Kidney epithelial cell (primary cell): ENCODE measurements at regions not wholly inside any gene's neighbourhood (a gene's known extent, or its start where the extent isn't known, plus 50 kb on each side); places are given as distances from the start of the nearest gene placed in this dataset.

ENCODE experiments used
- DNase-seq: peaks from one replicate; pipeline ENCODE4 v3.0.0-alpha.2; 2010; ENCODE audit warnings: low read depth
- H3K27me3 ChIP-seq: 2 replicates; pipeline ENCODE4 v1.6.0; 2011; ENCODE audit warnings: low read length; ENCODE audit not compliant: control insufficient read depth, insufficient read depth
- H3K36me3 ChIP-seq: 2 replicates; pipeline ENCODE4 v1.5.1; 2011; ENCODE audit warnings: low read length; ENCODE audit not compliant: control insufficient read depth, insufficient read depth
- H3K4me3 ChIP-seq: 2 replicates; pipeline ENCODE4 v1.5.1; 2011; ENCODE audit warnings: low read depth, mild to moderate bottlenecking, control low read depth, low read length
- TF ChIP-seq, protein P1 (sequence below): IDR thresholded peaks from 2 replicates; pipeline ENCODE4 v1.5.1; 2011; ENCODE audit warnings: mild to moderate bottlenecking, moderate library complexity, low read length, control low read depth, inconsistent platforms; ENCODE audit not compliant: insufficient read depth, poor library complexity, severe bottlenecking

DNA sequence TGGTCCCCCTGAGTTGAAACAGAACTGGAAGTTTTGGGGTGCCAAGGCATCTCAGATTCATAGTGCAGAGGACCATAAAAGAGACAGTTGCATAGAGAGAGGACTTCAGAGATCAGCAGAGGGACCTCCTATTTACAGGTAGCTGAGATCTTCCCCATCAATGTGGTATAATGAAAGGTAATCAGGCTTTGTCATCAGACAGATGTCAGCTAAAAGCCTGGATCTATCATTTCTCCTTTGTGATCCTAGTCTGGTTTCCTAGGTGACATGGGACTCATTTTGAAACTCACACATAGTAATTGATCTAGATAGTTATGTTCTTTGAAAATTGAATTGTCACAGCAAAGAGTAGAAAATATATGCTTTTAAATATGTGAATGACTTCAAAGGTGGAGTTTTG, 443.5 kb upstream of the MAP2 start:
- no peaks in the 10 kb centered on the region for H3K27me3 ChIP-seq
- no peaks in the 10 kb centered on the region for H3K36me3 ChIP-seq
- H3K4me3 ChIP-seq = no peak overlapping the region
- TF ChIP-seq, protein P1, sequence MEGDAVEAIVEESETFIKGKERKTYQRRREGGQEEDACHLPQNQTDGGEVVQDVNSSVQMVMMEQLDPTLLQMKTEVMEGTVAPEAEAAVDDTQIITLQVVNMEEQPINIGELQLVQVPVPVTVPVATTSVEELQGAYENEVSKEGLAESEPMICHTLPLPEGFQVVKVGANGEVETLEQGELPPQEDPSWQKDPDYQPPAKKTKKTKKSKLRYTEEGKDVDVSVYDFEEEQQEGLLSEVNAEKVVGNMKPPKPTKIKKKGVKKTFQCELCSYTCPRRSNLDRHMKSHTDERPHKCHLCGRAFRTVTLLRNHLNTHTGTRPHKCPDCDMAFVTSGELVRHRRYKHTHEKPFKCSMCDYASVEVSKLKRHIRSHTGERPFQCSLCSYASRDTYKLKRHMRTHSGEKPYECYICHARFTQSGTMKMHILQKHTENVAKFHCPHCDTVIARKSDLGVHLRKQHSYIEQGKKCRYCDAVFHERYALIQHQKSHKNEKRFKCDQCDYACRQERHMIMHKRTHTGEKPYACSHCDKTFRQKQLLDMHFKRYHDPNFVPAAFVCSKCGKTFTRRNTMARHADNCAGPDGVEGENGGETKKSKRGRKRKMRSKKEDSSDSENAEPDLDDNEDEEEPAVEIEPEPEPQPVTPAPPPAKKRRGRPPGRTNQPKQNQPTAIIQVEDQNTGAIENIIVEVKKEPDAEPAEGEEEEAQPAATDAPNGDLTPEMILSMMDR = no peak
- DNase-seq = no peak

DNA sequence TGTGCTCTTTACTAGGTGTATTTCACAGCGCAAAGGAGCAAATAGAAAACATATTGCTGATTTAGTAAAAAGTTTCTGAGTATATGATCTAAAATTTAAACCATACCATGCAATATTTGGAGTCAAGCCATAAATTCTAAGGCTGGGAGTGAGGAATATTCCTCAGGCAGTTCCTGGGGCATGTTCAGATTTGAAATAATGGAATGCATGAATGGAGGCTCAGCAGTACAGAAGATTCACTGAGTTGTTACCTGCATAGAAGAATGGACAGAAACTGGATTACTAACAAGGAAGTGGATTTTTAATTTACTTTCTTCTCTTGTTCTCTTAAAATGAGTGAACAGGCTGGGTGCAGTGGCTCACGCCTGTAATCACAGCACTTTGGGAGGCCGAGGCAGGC, 441.0 kb upstream of the MAP2 start:
- Histone ChIP-seq H3K36me3 (no peaks in the 10 kb centered on the region), H3K27me3 (no peaks in the 10 kb centered on the region), H3K4me3 (no peak overlapping the region)
- TF ChIP-seq, protein P1 = no peak
- no peak for DNase-seq

DNA sequence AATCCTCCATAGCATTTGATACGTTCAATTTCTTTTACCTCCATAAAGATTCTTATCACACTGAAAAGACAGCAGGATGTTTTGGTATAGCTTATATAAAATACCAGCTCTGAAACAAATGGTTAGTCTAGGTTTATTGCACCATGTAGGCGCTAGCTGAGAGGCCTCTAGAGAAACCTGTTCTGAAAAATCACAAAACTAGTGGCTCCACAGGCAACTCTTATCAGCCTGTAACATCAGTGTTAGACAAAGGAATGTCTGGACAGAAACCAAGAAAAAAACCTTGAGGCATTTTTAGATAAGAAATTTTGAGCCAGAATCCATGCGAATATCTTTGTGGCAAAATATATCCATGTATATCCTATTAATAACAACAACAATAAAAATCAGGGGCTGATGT, 440.4 kb upstream of the MAP2 start:
- TF ChIP-seq, protein P1 = no peak
- H3K4me3 ChIP-seq = no peak overlapping the region
- no peak for DNase-seq
- no peaks in the 10 kb centered on the region for H3K27me3 ChIP-seq
- H3K36me3 ChIP-seq = no peaks in the 10 kb centered on the region

DNA sequence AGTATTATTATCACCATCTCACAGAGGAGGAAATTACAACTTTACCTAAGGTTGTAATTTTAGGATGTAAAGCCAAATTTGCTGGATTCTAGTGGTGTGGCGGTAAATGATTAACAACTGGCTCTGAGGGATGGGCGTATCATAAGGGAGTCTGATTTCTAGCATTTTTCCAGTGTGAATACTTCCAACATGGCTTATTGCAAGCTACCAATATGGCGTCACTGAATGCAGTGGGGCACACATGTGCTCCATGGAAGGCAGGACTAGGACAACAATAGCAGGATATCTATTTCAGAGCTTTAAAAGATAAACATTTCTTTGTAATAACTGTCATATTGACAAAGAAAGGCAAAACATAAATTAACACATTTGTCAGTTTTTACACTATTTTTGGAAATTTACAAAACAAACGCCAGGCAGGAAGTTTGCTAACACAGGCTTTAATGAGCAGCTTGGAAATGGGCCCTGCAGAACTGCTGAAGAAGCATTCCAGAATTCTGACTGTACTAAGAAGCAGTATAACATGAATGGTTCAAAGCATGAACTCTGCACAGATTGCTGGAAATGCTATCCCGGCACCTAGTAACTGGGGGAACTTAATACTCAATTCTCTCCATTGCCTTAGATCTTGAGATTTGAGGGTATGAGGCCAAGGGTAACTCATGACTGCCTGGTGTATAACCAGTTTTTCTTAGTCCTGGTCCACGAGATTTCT, 439.3 kb upstream of the MAP2 start:
- peak; percentile 2 for DNase-seq
- no peak overlapping the region for H3K4me3 ChIP-seq
- no peaks in the 10 kb centered on the region for H3K27me3 ChIP-seq
- TF ChIP-seq, protein P1 = no peak
- no peaks in the 10 kb centered on the region for H3K36me3 ChIP-seq

DNA sequence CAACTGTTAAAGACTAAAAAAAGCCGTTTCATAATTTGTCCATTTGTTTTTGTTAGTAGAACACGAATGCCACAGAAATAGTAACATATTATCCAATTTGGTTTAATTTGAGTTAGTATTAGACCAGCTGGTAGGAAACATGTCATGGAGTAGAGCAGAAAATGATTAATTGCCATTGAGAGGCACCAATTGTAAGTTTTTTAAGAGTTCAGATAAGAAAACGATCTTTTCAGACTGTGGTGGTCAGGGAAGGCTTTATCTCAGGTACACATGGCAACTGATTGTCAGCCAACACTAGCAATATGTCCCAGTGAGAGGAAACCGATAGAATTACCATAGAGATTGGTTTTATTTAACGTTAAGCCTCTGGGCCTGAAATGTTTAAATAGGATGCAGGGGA, 438.2 kb upstream of the MAP2 start:
- no peak for DNase-seq
- Histone ChIP-seq H3K4me3 (no peak overlapping the region), H3K27me3 (no peaks in the 10 kb centered on the region), H3K36me3 (no peaks in the 10 kb centered on the region)
- TF ChIP-seq, protein P1 = no peak

DNA sequence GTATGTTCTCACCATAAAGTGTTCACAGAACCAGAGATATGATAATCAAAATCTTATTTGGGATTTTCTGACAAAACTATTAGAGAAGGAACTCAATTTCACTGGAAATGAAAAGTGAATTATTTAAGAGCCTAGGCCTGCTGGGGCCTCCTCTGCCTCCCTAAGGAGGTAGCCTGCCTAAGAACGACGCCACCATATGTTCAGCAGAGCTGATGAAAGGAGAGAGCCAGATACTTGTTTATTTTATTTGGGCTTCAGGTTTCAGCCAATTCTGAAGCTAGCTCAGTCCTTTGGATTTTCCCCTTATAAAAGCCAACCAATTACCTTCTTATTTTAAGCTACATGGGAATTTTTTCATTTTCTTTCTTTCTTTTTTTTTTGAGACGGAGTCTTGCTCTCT, 433.1 kb upstream of the MAP2 start:
- TF ChIP-seq, protein P1 = no peak
- H3K27me3 ChIP-seq = no peaks in the 10 kb centered on the region
- H3K36me3 ChIP-seq = no peaks in the 10 kb centered on the region
- H3K4me3 ChIP-seq = no peak overlapping the region
- DNase-seq = no peak
